ENCODE measurements at regions not wholly inside any gene's neighbourhood (a gene's known extent, or its start where the extent isn't known, plus 50 kb on each side); places are given as distances from the start of the nearest gene placed in this dataset.

- no peak for DNase-seq (ENCODE audit: low read depth)
Measured at GRCh38 chr2:103103678-103104077, 341.8 kb downstream of the TMEM182 start.

- DNase-seq (ENCODE audit: low read depth): no peak
Measured at GRCh38 chr2:103119352-103119751, 357.5 kb downstream of the TMEM182 start.

- DNase-seq (ENCODE audit: low read depth): no peak
Measured at GRCh38 chr2:103121106-103121505, 359.3 kb downstream of the TMEM182 start.

GRCh38 chr2:103123516-103123915, 361.7 kb downstream of the TMEM182 start:
- no peak for DNase-seq (ENCODE audit: low read depth)

- no peak for DNase-seq (ENCODE audit: low read depth)
Measured at GRCh38 chr2:103130857-103131256, 369.0 kb downstream of the TMEM182 start.

GRCh38 chr2:103132536-103133217, 370.8 kb downstream of the TMEM182 start:
- no peak for DNase-seq (ENCODE audit: low read depth)

GRCh38 chr2:103135679-103136078, 373.8 kb downstream of the TMEM182 start:
- DNase-seq (ENCODE audit: low read depth): no peak

- no peak for DNase-seq (ENCODE audit: low read depth)
Measured at GRCh38 chr2:103138123-103138901, 376.5 kb downstream of the TMEM182 start.

GRCh38 chr2:103139628-103140268, 377.9 kb downstream of the TMEM182 start:
- DNase-seq (ENCODE audit: low read depth): no peak

GRCh38 chr2:103144837-103145236, 383.0 kb downstream of the TMEM182 start:
- DNase-seq (ENCODE audit: low read depth): no peak

- DNase-seq (ENCODE audit: low read depth): no peak
Measured at GRCh38 chr2:103145739-103146138, 383.9 kb downstream of the TMEM182 start.

- DNase-seq (ENCODE audit: low read depth): no peak
Measured at GRCh38 chr2:103151046-103151445, 389.2 kb downstream of the TMEM182 start.

- DNase-seq (ENCODE audit: low read depth): no peak
Measured at GRCh38 chr2:103152556-103152955, 390.7 kb downstream of the TMEM182 start.

- DNase-seq (ENCODE audit: low read depth): no peak
Measured at GRCh38 chr2:103153580-103154284, 391.9 kb downstream of the TMEM182 start.

GRCh38 chr2:103155308-103155707, 393.5 kb downstream of the TMEM182 start:
- no peak for DNase-seq (ENCODE audit: low read depth)

GRCh38 chr2:103159018-103159417, 397.2 kb downstream of the TMEM182 start:
- DNase-seq (ENCODE audit: low read depth): no peak

- DNase-seq (ENCODE audit: low read depth): no peak
Measured at GRCh38 chr2:103161456-103162289, 399.8 kb downstream of the TMEM182 start.

GRCh38 chr2:103164748-103165147, 402.9 kb downstream of the TMEM182 start:
- DNase-seq (ENCODE audit: low read depth): no peak

- no peak for DNase-seq (ENCODE audit: low read depth)
Measured at GRCh38 chr2:103165836-103166235, 404.0 kb downstream of the TMEM182 start.

- no peak for DNase-seq (ENCODE audit: low read depth)
Measured at GRCh38 chr2:103166456-103167324, 404.9 kb downstream of the TMEM182 start.

Measured in forelimb muscle (tissue), 1 donor.